NCI-H1092 treated with DMSO at 0.1 percent for 48 hours (cell line): ENCODE measurements at regions not wholly inside any gene's neighbourhood (a gene's known extent, or its start where the extent isn't known, plus 50 kb on each side); places are given as distances from the start of the nearest gene placed in this dataset.

Source experiments
- DNase-seq: peaks from one replicate; lab custom pipeline; 2025; lab: John Stamatoyannopoulos, UW

- no peak for DNase-seq
Observed at GRCh38 chr6:147078602-147079001, 125.6 kb upstream of the STXBP5 start.

- peak; percentile 20 for DNase-seq
Observed at GRCh38 chr6:147080225-147080624, 124.0 kb upstream of the STXBP5 start.

- DNase-seq = no peak
Observed at GRCh38 chr6:147081076-147081609, 123.1 kb upstream of the STXBP5 start.

- no peak for DNase-seq
Observed at GRCh38 chr6:147087641-147088040, 116.6 kb upstream of the STXBP5 start.

- no peak for DNase-seq
Observed at GRCh38 chr6:147088861-147089260, 115.4 kb upstream of the STXBP5 start.

- no peak for DNase-seq
Observed at GRCh38 chr6:147095316-147095715, 108.9 kb upstream of the STXBP5 start.

GRCh38 chr6:147099974-147100373 lies 104.2 kb upstream of the STXBP5 start:
- no peak for DNase-seq

GRCh38 chr6:147103007-147103406 lies 101.2 kb upstream of the STXBP5 start:
- DNase-seq = no peak

- DNase-seq = no peak
Observed at GRCh38 chr6:147103694-147104093, 100.5 kb upstream of the STXBP5 start.

- DNase-seq = no peak
Observed at GRCh38 chr6:147105786-147106185, 98.4 kb upstream of the STXBP5 start.

- no peak for DNase-seq
Observed at GRCh38 chr6:147106759-147107401, 97.3 kb upstream of the STXBP5 start.

- DNase-seq = peak; percentile 38
Observed at GRCh38 chr6:147108259-147108910, 95.8 kb upstream of the STXBP5 start.

- DNase-seq = no peak
Observed at GRCh38 chr6:147109707-147110106, 94.5 kb upstream of the STXBP5 start.

- DNase-seq = no peak
Observed at GRCh38 chr6:147116056-147116455, 88.2 kb upstream of the STXBP5 start.

- no peak for DNase-seq
Observed at GRCh38 chr6:147117011-147117410, 87.2 kb upstream of the STXBP5 start.

- no peak for DNase-seq
Observed at GRCh38 chr6:147117580-147117979, 86.6 kb upstream of the STXBP5 start.

GRCh38 chr6:147119310-147119709 lies 84.9 kb upstream of the STXBP5 start:
- no peak for DNase-seq

- DNase-seq = no peak
Observed at GRCh38 chr6:147122823-147123222, 81.4 kb upstream of the STXBP5 start.

GRCh38 chr6:147126618-147127022 lies 77.6 kb upstream of the STXBP5 start:
- DNase-seq = no peak

- DNase-seq = no peak
Observed at GRCh38 chr6:147127587-147127986, 76.6 kb upstream of the STXBP5 start.

GRCh38 chr6:147128056-147128455 lies 76.2 kb upstream of the STXBP5 start:
- DNase-seq = no peak

GRCh38 chr6:147131532-147132128 lies 72.6 kb upstream of the STXBP5 start:
- peak; percentile 8 for DNase-seq

GRCh38 chr6:147132889-147133288 lies 71.3 kb upstream of the STXBP5 start:
- no peak for DNase-seq
